ENCODE measurements at regions not wholly inside any gene's neighbourhood (a gene's known extent, or its start where the extent isn't known, plus 50 kb on each side); places are given as distances from the start of the nearest gene placed in this dataset.
"Not testable (repeated sequence)": the region's sequence is repeated elsewhere in the genome, so short reads cannot be mapped to it uniquely, and the experiment has no call there.

DNA sequence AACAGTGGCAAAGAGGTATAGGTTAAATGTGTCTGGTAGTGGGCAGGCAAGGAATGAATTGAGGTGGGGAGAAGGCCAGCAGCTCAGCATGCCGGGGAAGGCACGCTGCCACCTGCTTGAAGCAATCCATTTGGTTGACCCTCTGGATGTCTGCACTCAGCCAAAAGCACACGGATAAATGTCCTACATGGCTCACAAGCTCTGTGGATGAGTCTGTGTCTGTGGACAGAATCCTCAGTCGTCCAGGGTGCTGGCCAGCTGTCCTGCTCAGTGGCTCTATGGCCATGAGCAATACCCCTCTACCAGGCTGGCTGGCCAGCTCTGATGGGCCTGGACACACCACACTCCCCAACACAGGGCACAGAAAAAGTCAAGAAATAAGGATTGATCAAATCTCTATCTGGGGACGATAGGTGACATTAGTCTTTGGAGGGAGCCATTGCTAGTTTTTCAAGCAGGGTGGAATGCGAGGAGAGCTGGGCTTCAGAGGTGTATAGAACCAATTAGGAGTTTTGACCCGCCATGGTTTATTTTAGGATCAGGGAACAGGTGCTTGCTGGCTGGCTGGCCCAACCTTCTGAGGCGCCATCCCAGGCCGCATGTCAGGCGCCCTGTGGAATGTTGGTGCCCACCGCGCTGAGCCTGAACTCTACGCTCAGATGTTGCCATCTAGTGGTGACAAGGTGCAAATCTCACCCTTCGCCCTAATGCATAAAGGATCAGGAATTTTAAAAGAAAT, 493.4 kb downstream of the TNS3 start:
- DNase-seq = peak; percentile 30

DNA sequence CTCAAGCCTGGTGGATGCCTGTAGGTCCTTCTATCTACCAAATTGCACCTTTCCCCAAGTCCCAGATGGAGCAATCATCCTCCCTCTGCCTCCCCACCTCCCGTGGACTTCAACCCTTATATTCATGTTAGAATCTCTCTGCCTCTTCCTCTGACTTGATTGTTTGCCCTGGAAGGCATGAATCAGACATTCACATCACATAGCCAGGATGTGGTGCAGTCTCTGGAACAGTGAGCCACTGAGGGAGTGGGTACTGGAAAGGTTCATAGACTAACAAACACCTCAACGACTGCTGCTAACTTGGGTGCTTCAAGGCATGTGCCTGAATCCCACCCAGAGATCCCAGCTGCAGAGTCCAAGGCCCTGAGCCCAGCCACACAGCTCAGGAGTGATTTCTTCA, 494.0 kb downstream of the TNS3 start:
- no peak for DNase-seq

DNA sequence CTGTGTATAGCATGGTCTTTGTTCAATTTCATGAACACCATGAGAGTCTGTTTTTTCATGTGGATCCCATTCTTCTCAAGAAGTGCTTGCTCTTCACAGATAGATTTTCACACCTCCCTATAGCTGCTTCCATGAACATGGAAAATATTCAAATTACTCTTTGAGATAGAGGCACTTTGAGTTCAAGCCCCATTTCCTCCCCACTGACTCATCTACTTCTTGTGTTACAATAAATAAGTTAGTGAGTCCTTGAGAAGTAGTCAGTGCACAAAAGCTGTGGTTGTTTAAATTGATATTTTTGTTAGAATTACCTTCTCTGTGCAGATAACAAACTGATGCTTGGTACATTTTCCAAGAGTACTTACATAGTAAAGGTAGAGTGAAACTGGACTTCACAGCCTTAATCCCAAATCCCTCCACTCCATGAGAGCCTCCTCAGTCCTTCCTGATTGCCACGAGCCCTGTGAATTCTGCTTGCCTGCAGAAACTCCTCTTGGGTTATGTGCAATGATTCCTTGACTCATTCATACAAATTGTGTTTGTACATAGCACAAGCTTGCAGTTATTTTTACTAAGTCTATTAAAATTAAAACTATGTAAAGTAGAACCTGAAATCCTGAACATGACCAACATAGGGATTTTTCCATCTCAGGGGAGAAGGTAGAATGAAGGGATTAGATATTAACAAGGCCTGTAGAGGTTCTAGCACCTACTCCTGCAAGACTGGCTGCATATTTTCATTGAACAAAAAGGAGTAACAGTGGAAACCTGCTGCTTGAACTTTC, 496.2 kb downstream of the TNS3 start:
- DNase-seq = no peak

DNA sequence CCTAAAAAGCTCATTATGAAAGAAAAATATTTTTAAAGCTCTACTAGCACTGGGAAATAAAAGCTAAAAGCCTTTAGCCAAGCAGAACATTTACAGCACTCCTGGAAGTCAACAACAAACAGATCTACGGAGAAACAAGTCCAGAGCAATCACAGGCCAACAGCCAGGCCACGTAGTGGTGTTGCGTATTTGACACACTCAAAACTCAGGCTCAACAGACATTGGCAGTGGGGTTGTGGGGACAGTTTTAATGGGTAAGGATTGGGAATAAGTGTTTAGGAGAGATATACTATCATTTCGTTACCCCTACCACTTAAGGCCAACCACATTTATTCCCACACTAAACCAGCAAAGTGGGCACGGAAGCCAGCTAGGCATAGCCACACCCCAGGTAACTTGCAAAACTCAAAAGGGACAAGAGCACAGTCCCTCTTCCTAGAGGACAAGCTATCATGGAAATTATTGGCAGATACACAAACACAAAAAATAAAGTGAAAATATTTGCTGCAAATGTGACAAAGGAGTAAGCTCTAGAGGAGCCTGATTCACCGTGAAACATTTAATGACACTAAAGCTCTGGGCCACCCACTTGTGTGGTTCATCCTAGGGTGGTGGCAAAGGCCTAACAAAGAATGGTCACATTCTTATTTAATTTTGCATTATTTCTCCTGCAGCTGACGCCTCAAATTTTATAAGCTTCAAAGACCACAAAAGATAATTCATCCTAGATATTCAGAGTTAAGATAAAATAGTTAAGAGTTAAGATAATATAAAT, 498.2 kb downstream of the TNS3 start:
- DNase-seq = no peak

- no peak for DNase-seq
Observed at GRCh38 chr7:47080816-47081215, 501.1 kb downstream of the TNS3 start.

DNA sequence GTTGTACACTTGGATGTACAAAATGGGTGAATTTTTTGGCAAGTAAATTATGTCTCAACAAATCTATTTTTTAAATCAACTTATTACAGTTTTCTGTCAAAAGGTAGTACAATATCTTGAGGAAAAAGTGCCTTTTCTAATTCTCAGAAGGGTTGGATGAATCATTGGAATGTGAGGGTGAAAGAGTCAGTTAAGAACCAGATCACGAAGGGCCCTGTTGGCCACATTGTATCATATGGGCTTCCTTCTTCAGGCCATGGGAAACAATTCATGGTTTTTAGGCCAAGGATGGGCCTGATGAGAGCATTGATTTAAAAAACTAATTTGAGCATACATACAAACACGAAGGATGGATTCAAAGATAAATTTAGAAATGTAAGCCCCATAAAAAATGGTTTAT, 503.7 kb downstream of the TNS3 start:
- no peak for DNase-seq

- DNase-seq = no peak
Observed at GRCh38 chr7:47074702-47075153, 507.2 kb downstream of the TNS3 start.

- no peak for DNase-seq
Observed at GRCh38 chr7:47073284-47073683, 508.6 kb downstream of the TNS3 start.

GRCh38 chr7:47071866-47072265, 510.0 kb downstream of the TNS3 start:
- DNase-seq = no peak

DNA sequence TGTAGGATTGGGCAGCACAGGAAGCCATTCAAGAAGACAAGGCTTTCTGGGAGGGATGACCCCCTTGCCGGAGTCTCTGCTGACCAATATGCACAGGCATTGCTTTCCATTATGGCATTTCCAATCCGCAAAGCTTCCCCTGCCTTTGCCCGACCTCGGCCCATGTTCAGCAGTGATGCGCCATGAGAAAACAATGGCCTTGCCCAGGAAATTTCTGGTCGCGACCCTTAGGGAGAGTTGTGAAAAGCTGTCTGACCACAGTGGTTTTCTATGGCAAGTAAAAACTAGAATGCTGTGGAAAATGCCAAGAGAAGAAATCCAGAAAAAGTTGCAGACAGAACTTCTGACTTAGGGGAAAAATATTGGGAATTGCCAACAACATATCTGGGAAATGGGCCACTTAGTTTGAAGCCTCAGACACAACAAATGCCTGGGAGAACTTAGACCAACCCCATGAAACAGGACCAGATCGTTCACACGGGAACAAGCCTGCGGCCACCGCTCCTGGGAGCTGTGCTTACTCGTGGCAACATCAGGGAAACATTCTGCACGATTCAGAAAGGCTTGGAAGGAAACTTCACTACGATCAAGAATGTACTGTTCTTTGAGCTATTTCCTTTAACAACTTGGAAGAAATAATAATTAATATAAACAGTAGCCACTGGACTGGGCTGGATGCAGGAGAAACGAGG, 512.4 kb downstream of the TNS3 start:
- no peak for DNase-seq

DNA sequence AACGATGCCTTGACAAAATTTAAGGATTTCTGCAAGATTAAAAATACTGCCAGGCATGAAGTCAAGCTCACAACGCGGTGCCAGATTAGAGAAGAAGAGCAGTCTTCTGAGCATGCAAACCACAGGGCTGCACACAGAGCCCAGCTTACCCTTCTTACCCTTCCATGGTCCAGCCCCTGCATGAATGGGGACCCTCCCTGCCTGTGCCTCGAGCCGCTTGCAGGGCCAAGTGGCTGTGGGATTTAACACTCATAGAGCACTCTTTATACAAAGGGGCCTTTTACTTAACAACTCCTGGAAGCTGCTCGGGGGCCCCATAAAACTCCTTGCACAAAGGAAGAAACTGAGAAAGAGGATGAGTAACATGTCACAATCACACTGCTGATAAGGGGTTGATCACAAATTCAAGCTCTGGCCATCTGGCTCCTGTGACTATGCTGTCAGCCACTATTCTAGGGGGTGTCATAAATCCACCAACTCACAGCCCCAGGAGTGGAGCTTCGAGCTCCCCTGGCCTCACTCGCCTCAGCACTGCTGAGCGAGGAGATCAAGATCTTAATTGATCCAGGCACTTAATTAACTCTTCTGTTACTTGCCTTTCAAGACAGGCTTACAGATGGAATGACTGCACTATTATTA, 514.8 kb downstream of the TNS3 start:
- no peak for DNase-seq

DNA sequence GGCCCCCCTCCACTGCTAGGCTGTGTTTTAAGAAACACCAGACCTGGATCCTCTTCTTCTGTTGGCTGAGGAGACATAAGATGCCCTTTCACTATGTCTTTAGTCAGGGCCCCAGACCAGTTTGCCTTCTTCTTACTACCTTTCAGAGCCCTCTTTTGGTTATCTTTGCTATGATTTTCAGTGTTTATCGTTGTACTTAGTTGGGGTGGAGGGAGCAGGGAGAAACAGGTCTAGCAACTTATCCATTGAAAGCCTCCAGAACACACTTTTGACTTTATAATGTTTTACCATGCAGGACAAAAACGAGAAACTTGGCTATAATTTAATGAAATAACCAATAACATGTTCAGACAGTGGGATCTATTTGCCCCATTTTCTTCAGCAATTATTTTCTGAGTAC, 525.2 kb downstream of the TNS3 start:
- DNase-seq = no peak

DNA sequence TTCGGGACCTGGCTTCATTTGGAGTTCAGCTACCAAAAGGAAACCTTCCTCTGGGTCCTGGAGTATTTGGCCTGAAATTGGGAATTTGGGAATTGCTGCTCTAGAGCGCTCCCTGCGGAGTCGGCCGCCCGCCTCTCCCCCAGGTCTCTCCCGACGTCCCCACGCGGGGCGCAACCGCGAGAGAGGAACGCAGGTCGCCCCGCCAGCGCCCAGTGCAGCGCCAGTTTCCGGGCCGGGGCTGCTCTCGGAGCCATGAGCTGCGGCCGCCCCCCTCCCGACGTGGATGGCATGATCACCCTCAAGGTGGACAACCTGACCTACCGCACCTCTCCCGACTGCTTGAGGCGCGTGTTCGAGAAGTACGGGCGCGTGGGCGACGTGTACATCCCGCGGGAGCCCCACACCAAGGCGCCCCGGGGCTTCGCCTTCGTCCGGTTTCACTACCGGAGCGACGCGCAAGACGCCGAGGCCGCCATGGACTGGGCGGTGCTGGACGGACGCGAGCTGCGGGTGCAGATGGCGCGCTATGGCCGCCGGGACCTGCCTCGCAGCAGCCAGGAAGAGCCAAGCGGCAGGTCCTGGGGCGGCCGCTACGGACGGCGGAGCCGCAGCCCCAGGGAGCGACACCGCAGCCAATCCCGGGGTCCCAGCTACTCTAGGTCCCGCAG, 529.2 kb downstream of the TNS3 start:
- not testable (repeated sequence) for DNase-seq

GRCh38 chr7:47049234-47049774, 532.6 kb downstream of the TNS3 start:
- DNase-seq = no peak

DNA sequence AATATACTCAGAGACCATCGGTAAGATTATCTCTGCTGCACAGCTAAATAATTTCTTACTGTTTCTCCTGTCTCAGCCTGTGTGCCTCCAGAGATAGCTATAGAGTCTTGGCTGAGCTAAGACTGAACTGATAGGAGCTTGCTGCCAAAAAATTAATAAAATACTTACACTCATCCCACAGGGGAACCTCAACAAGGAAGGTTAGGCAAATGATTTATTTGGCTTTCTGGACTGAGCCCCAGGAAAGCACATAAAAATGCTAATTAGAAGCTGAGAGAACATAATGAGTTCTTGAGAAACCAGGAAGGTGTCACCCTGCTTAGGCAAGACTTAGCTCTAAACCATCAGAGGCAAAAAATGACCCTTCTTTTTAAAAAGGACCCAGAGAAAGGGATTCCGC, 534.5 kb downstream of the TNS3 start:
- no peak for DNase-seq

GRCh38 chr7:47046949-47047348, 535.0 kb downstream of the TNS3 start:
- no peak for DNase-seq

GRCh38 chr7:47045207-47046051, 536.5 kb downstream of the TNS3 start:
- no peak for DNase-seq

DNA sequence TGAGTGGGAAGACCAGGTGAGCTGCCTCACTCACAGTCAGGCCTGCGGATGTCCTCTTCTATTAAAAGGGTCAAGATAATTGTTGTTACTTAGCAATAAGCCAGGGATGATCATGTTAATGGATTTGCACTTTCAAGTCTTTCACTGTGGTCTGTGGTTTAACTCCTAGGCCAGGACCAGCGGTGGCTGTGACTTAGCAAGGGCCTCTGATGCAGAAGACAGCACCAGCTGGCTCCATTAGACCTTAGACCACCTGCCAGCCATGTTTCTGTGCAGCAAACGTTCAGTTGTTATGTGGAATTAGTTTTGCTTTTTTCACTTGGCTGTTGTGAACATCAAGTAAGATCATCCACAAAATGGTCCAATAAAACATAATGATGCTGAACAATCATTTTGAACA, 537.3 kb downstream of the TNS3 start:
- no peak for DNase-seq

GRCh38 chr7:47043304-47043703, 538.6 kb downstream of the TNS3 start:
- no peak for DNase-seq

DNA sequence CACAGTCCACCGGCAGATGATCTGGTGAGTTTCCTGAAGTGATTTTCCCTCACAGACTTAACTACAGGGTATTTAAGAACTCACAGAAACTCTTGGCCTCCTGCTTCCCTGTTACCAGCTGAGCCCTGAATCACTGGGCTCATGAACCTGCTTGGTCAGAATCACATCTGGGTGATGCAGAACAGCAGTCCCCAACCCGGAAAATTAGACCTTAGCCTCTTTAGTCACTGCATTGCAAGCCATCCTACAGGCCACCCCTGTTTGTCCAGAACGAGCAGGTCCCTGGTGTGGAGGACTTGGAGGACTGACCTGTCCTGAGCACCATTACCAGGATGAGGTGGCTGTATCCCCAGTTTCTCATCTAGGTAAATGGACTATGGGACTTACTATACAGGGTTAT, 539.2 kb downstream of the TNS3 start:
- no peak for DNase-seq

Data from stimulated activated CD8-positive, alpha-beta memory T cell treated with anti-CD3 and anti-CD28 coated beads, Interleukin-4, amount 100 ng/mL, for 48 hours (primary cell).